Endodermal cell (in vitro differentiated cells): ENCODE measurements at regions not wholly inside any gene's neighbourhood (a gene's known extent, or its start where the extent isn't known, plus 50 kb on each side); places are given as distances from the start of the nearest gene placed in this dataset.
A peak's percentile ranks its signal among the peaks of the same experiment; 100 is the strongest.
"Not testable (repeated sequence)": the region's sequence is repeated elsewhere in the genome, so short reads cannot be mapped to it uniquely, and the experiment has no call there.

Experiments
- DNase-seq: peaks from one replicate; pipeline ENCODE4 v3.0.0-alpha.2; 2017
- H3K27ac ChIP-seq: 2 replicates; pipeline ENCODE4 v1.5.1; 2013; ENCODE audit warnings: mild to moderate bottlenecking, low read depth, low read length, moderate library complexity
- H3K27me3 ChIP-seq: 2 replicates; pipeline ENCODE4 v1.6.1; 2013; ENCODE audit warnings: mild to moderate bottlenecking, low read length, moderate library complexity; ENCODE audit not compliant: insufficient read depth, control insufficient read depth, poor library complexity, severe bottlenecking
- H3K36me3 ChIP-seq: 2 replicates; pipeline ENCODE4 v1.7.0; 2013; ENCODE audit warnings: mild to moderate bottlenecking, low read length, moderate library complexity; ENCODE audit not compliant: control insufficient read depth, insufficient read depth
- H3K4me1 ChIP-seq: one replicate; pipeline ENCODE4 v1.7.0; 2013; ENCODE audit warnings: low read length; ENCODE audit not compliant: control insufficient read depth, insufficient read depth
- H3K4me3 ChIP-seq: 2 replicates; pipeline ENCODE4 v1.5.1; 2013; ENCODE audit warnings: mild to moderate bottlenecking, low read length, moderate library complexity
- H3K9ac ChIP-seq: 2 replicates; pipeline ENCODE4 v1.6.1; 2013; ENCODE audit warnings: mild to moderate bottlenecking, low read length, moderate library complexity; ENCODE audit not compliant: poor library complexity, severe bottlenecking; ENCODE audit errors: extremely low read depth
- H3K9me3 ChIP-seq: 2 replicates; pipeline ENCODE4 v1.6.1; 2013; ENCODE audit warnings: mild to moderate bottlenecking, low read length, moderate library complexity; ENCODE audit not compliant: control insufficient read depth
- H3K27ac Mint-ChIP-seq: 2 replicates; pipeline ENCODE4 v1.8.0; 2020; ENCODE audit warnings: mixed read lengths
- H3K27me3 Mint-ChIP-seq: 2 replicates; pipeline ENCODE4 v1.8.0; 2021; ENCODE audit warnings: mild to moderate bottlenecking, mixed read lengths; ENCODE audit not compliant: insufficient read depth
- H3K36me3 Mint-ChIP-seq: 2 replicates; pipeline ENCODE4 v1.8.0; 2020; ENCODE audit warnings: low read depth, mixed read lengths
- H3K4me1 Mint-ChIP-seq: 2 replicates; pipeline ENCODE4 v1.8.0; 2020; ENCODE audit warnings: mixed read lengths
- H3K4me3 Mint-ChIP-seq: 2 replicates; pipeline ENCODE4 v1.8.0; 2020; ENCODE audit warnings: mild to moderate bottlenecking, moderate library complexity, mixed read lengths
- H3K9me3 Mint-ChIP-seq: 2 replicates; pipeline ENCODE4 v1.8.0; 2020; ENCODE audit warnings: mild to moderate bottlenecking, mixed read lengths
- CTCF ChIP-seq: fragments of 200-600 bp; sonication (generic); conservative IDR thresholded peaks from 2 replicates; pipeline ENCODE4 v1.5.0; 2021; ENCODE audit warnings: antibody characterized with exemption, mild to moderate bottlenecking
- WGBS, 2 experiments: methylation state at CpG; one replicate each; pipeline versions ENCODE4 v1.1.5 to v1.1.7; 2013; ENCODE audit warnings: missing lambda C conversion rate in 2 of 2, mixed read lengths in 1 of 2; ENCODE audit not compliant: insufficient coverage in 1 of 2, insufficient read length in 1 of 2; 5-methylcytosine and 5-hydroxymethylcytosine counted together

- Mint-ChIP-seq H3K4me1 (peaks cover 16% of the 10 kb centered on the region), H3K27me3 (peaks cover 12% of the 10 kb centered on the region), H3K27ac (no peak overlapping the region), H3K36me3 (no peaks in the 10 kb centered on the region), H3K9me3 (no peaks in the 10 kb centered on the region), H3K4me3 (no peak overlapping the region)
- Histone ChIP-seq H3K27ac (no peak overlapping the region), H3K4me1 (no peaks in the 10 kb centered on the region), H3K36me3 (no peaks in the 10 kb centered on the region), H3K27me3 (no peaks in the 10 kb centered on the region), H3K9ac (no peak overlapping the region), H3K9me3 (no peaks in the 10 kb centered on the region), H3K4me3 (no peak overlapping the region)
- TF ChIP-seq CTCF = peak; percentile 80
- WGBS, 2 experiments = 61 to 64% methylated on average over 5 to 8 of the region's 8 CpGs
- peak; percentile 72 for DNase-seq
Observed at GRCh38 chr6:67009818-67010217, 1302.8 kb upstream of the EYS start.

GRCh38 chr6:67003844-67004243, 1296.8 kb upstream of the EYS start:
- Mint-ChIP-seq H3K27ac (no peak overlapping the region), H3K4me1 (no peaks in the 10 kb centered on the region), H3K9me3 (no peaks in the 10 kb centered on the region), H3K36me3 (no peaks in the 10 kb centered on the region), H3K27me3 (peaks cover 14% of the 10 kb centered on the region), H3K4me3 (no peak overlapping the region)
- TF ChIP-seq CTCF = no peak
- no peaks in the 10 kb centered on the region for H3K4me1 ChIP-seq
- no peaks in the 10 kb centered on the region for H3K36me3 ChIP-seq
- no peaks in the 10 kb centered on the region for H3K27me3 ChIP-seq
- 80 to 92% methylated on average over 1 to 3 of the region's 3 CpGs for WGBS, 2 experiments
- H3K4me3 ChIP-seq = no peak overlapping the region
- DNase-seq = no peak
- no peaks in the 10 kb centered on the region for H3K9me3 ChIP-seq
- H3K9ac ChIP-seq = no peak overlapping the region
- H3K27ac ChIP-seq = no peak overlapping the region

- Histone ChIP-seq H3K27ac (no peak overlapping the region), H3K36me3 (no peaks in the 10 kb centered on the region), H3K9ac (no peak overlapping the region), H3K27me3 (no peaks in the 10 kb centered on the region), H3K4me1 (no peaks in the 10 kb centered on the region), H3K9me3 (peaks cover 9% of the 10 kb centered on the region), H3K4me3 (no peak overlapping the region)
- no peaks in the 10 kb centered on the region for H3K36me3 Mint-ChIP-seq
- no peak overlapping the region for H3K27ac Mint-ChIP-seq
- DNase-seq = no peak
- TF ChIP-seq CTCF = no peak
- WGBS, 2 experiments = 100% methylated on average over 2 of the region's 2 CpGs; no CpG with 5 or more reads in 1 of the 2 experiments
- H3K4me1 Mint-ChIP-seq = no peaks in the 10 kb centered on the region
- H3K9me3 Mint-ChIP-seq = peaks cover 8% of the 10 kb centered on the region
- peaks cover 1% of the 10 kb centered on the region for H3K27me3 Mint-ChIP-seq
- H3K4me3 Mint-ChIP-seq = no peak overlapping the region
Observed at GRCh38 chr6:67000121-67000520, 1293.1 kb upstream of the EYS start.

- H3K4me3 Mint-ChIP-seq, H3K9me3 ChIP-seq, H3K9me3 Mint-ChIP-seq, H3K9ac ChIP-seq, H3K36me3 Mint-ChIP-seq, H3K36me3 ChIP-seq, H3K27ac ChIP-seq, H3K27me3 ChIP-seq, H3K4me3 ChIP-seq, H3K4me1 Mint-ChIP-seq, H3K27me3 Mint-ChIP-seq, DNase-seq, H3K4me1 ChIP-seq, H3K27ac Mint-ChIP-seq: not testable (repeated sequence)
- 96% methylated on average over 1 of the region's 1 CpG; no CpG with 5 or more reads in 1 of the 2 experiments for WGBS, 2 experiments
Observed at GRCh38 chr6:66997579-66997978, 1290.6 kb upstream of the EYS start.
